ENCODE measurements at regions not wholly inside any gene's neighbourhood (a gene's known extent, or its start where the extent isn't known, plus 50 kb on each side); places are given as distances from the start of the nearest gene placed in this dataset.

DNA sequence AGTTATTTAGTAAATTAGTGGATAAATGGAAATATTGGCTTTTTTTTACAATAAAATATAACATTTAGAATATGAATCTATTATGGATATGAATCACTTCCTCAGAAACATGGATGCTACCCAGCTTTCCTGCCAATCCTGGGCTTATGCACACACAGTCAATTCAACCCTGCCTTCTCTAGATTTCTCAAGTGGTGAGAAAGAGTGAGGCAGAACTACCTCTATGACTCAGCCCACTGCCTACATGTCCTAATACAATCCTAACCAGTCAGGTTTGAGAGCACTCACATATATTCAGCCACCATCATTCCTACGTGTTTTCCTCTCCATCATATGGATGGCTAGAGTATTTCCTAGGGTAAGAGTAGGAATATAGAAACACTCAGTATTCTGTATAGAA lies 91.1 kb upstream of the ANKRD50 start:
- TF ChIP-seq, protein P1, sequence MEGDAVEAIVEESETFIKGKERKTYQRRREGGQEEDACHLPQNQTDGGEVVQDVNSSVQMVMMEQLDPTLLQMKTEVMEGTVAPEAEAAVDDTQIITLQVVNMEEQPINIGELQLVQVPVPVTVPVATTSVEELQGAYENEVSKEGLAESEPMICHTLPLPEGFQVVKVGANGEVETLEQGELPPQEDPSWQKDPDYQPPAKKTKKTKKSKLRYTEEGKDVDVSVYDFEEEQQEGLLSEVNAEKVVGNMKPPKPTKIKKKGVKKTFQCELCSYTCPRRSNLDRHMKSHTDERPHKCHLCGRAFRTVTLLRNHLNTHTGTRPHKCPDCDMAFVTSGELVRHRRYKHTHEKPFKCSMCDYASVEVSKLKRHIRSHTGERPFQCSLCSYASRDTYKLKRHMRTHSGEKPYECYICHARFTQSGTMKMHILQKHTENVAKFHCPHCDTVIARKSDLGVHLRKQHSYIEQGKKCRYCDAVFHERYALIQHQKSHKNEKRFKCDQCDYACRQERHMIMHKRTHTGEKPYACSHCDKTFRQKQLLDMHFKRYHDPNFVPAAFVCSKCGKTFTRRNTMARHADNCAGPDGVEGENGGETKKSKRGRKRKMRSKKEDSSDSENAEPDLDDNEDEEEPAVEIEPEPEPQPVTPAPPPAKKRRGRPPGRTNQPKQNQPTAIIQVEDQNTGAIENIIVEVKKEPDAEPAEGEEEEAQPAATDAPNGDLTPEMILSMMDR (conservative IDR thresholded peaks at IDR 0.05; ENCODE audit: low read depth, low read length), result no peak
- TF ChIP-seq EZH2 (IDR thresholded peaks at IDR 0.05; ENCODE audit: borderline replicate concordance, low read depth, low read length, poor library complexity, severe bottlenecking), result no peak

Data from A673 (cell line).